IMR-90 (cell line): ENCODE measurements at regions not wholly inside any gene's neighbourhood (a gene's known extent, or its start where the extent isn't known, plus 50 kb on each side); places are given as distances from the start of the nearest gene placed in this dataset.

ENCODE experiments used
- BHLHE40 ChIP-seq: fragments of 150-350 bp; IDR thresholded peaks from 2 replicates; pipeline ENCODE4 v1.6.1; 2016; ENCODE audit warnings: mild to moderate bottlenecking, low read depth, low read length
- CEBPB ChIP-seq: IDR thresholded peaks from 2 replicates; pipeline ENCODE4 v1.6.1; 2012; ENCODE audit warnings: low read depth, low read length, improper control_type of control experiment
- CTCF ChIP-seq: conservative IDR thresholded peaks from 2 replicates; pipeline ENCODE4 v1.5.1; 2012; ENCODE audit warnings: mild to moderate bottlenecking, low read depth, low read length, improper control_type of control experiment
- ELK1 ChIP-seq: fragments of 150-350 bp; IDR thresholded peaks from 2 replicates; pipeline ENCODE4 v1.6.1; 2016; ENCODE audit warnings: low read depth, mild to moderate bottlenecking, low read length, moderate library complexity, borderline replicate concordance
- POLR2A ChIP-seq: IDR thresholded peaks from 2 replicates; pipeline ENCODE4 v1.6.1; 2012; ENCODE audit warnings: mild to moderate bottlenecking, low read depth, low read length
- RAD21 ChIP-seq: IDR thresholded peaks from 2 replicates; pipeline ENCODE4 v1.6.1; 2012; ENCODE audit warnings: low read length, improper control_type of control experiment
- USF2 ChIP-seq: fragments of 150-350 bp; IDR thresholded peaks from 2 replicates; pipeline ENCODE4 v1.6.1; 2017; ENCODE audit warnings: mild to moderate bottlenecking, antibody characterized with exemption, low read length, low read depth

DNA sequence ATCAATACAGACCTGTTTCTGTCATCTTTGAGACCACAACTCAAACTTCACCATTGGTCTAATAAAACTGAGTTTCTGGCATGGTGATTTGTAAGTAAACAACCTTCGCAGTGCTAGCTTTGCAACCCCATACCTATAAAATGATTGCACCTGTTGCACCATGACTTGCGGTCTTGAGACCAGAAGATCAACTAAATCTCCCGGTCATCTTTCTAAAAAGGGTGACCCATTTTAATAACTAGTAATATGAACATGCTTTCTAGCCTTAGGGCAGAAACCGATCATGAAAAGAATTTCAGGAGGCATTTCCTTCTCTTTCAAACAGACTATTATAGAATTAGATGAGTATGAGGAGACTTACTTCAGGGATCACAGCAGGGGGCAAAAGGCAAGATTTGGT lies 151.9 kb upstream of the ZNF385D start:
- TF ChIP-seq CTCF (no peak), BHLHE40 (no peak), ELK1 (no peak), RAD21 (no peak), POLR2A (no peak), CEBPB (no peak), USF2 (no peak)
